GM12873 (cell line): ENCODE measurements at regions not wholly inside any gene's neighbourhood (a gene's known extent, or its start where the extent isn't known, plus 50 kb on each side); places are given as distances from the start of the nearest gene placed in this dataset.

ENCODE experiments used
- TF ChIP-seq, protein P1 (sequence below): IDR thresholded peaks from 2 replicates; pipeline ENCODE4 v1.5.1; 2012; ENCODE audit warnings: low read depth, mild to moderate bottlenecking, moderate library complexity, low read length, control low read depth; ENCODE audit not compliant: insufficient read depth; ENCODE audit errors: missing control alignments

DNA sequence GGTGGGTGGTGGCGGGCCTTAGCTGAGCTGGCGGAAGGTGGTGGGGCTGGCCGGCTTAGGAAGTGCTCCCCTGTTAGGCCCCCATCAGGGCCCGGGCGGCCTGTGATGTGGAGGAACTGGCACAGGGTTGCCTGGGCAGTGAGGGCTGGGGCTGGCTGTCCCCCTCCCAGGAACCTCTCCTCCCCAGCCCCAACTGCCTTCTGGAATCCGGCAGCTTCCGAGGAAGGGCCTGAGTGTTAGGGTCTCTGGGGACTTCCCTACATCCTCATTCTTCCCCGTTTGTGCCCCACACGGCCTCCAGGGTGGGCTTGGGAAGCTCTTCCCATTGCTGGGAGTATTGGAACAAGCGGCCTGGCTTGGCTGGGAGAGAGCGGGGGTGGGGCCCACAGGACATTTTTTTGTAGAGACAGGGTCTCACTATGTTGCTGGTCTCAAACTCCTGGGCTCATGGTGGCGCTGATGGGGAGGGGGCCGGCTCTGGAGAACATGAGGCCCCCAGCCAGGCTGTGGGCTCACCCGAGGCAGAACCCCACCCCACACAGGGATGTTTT, 89.9 kb upstream of the CIBAR2 start:
- TF ChIP-seq, protein P1, sequence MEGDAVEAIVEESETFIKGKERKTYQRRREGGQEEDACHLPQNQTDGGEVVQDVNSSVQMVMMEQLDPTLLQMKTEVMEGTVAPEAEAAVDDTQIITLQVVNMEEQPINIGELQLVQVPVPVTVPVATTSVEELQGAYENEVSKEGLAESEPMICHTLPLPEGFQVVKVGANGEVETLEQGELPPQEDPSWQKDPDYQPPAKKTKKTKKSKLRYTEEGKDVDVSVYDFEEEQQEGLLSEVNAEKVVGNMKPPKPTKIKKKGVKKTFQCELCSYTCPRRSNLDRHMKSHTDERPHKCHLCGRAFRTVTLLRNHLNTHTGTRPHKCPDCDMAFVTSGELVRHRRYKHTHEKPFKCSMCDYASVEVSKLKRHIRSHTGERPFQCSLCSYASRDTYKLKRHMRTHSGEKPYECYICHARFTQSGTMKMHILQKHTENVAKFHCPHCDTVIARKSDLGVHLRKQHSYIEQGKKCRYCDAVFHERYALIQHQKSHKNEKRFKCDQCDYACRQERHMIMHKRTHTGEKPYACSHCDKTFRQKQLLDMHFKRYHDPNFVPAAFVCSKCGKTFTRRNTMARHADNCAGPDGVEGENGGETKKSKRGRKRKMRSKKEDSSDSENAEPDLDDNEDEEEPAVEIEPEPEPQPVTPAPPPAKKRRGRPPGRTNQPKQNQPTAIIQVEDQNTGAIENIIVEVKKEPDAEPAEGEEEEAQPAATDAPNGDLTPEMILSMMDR = no peak

DNA sequence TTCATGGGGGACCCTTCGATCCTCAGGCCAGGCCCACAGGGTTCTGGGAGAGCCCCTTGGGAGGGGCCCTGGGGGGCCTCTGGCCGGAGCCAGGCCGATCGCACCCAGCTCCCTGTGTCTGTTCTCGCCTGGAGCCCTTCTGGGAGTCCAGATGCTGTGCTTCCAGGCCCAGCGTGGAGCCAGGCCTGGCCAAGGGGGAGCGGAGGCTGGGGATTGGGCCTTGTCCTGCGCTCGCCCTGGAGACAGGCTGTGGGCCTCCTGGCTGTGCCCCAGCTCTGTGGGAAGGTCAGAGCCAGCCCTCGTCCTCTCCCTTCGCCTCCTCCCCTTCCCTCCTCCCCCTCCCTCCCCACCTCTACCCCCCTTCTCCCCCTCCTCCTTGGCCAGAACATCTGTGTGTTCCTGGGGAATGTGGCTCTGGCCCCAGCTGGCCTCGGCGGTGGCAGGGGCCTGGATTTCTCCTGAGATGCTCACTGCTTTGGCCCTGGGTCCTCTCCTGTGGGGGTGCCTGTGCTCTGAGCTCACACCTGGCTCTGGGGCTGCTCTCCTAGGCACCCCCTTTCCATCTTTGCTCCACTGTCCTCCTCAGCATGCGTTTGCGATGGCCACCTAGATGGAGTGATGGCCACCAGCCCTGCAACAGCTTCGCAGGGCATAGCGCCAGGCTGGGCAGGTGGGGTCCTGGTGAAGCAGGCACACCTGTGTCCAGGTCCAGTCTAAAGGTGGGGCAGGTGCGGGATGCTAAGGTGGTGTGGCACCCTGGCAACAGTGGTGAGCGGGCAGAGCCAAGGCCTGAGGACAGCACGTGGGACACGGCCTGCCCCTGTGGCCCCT, 90.6 kb upstream of the CIBAR2 start:
- TF ChIP-seq, protein P1 = no peak

DNA sequence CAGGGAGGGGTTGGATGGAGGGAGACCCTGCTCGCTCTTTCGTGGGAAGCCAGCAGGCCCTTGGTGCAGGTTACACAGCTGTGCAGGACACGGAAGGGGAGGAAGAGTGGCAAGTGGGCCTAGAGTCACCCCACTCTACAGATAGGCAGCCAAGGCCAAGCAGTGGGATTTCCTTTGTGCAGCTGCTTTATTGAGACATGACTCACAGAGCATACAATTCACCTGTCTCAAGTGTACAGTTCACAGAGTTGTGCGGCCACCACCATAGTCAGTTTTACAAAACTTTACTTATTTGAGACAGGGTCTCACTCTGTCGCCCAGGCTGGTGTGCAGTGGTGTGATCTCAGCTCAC, 91.2 kb upstream of the CIBAR2 start:
- TF ChIP-seq, protein P1 = no peak

DNA sequence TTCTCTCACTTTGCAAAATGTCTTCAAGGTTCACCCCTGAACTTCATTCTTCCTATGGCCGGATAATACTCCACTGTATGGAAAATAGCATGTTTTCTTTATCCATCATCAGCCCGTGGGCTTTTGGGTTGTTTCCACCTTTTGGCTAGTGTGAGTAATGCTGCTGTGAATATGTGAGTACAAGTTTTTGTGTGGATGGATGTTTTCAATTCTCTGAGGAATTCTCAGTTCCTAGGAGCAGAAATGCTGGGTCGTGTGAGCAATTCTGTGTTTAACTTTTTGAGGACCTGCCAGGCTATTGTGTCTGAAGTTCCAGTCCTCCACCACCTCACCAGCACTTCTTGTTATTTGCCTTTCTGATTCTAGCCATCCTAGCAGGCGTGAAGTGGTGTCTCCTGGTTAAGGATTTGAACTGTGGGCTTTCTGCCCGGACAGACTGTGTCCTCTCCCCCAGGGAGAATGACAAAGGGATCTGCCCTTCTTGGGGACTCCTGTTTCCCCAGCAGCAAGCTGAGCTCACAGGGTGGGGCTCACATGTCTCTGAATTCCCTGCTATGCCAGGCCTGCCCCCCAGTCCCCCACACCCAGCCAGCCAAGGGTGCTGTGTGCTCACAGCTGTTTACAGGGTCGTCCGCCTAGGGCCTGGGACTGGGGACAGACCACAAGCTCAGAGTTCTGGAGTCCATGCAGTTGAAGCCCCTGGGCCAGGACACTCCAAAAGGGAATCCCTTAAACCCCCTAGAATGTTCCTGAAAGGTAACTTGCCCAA, 92.2 kb upstream of the CIBAR2 start:
- TF ChIP-seq, protein P1 = no peak

DNA sequence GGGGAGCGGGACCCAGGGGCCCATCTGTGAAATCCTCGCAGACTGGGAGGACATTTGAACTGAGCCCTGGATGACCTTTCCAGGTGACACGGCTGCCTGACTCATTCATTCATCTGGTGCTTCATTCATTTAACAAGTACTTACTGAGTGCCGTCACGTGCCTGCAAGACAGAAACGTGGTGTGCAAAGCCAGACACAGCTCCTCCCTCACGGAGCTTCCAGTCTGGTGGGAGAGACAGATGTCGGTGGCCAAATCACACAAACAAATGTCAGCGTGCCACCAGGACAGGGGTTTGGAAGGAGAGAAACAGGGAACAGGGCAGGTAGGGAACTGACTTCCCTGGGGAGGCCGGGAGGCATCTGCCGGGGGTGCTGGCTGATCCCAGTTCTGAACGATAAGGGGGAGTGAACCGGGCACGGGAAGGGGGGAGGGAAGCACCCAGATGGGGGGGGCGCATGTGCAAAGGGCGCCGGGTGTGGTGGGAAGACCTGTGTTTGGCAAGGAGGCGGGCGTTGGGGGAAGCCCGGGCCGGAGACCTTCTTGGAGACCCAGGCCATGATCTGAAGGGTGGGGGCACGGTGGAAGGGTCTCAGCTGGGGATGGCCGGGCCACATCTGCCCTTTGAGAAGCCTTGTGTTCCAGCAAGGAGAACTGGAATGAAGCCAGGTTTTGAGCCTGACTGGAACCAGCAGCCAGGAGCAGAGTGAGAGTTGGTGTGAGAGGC, 93.6 kb upstream of the CIBAR2 start:
- TF ChIP-seq, protein P1 = no peak

DNA sequence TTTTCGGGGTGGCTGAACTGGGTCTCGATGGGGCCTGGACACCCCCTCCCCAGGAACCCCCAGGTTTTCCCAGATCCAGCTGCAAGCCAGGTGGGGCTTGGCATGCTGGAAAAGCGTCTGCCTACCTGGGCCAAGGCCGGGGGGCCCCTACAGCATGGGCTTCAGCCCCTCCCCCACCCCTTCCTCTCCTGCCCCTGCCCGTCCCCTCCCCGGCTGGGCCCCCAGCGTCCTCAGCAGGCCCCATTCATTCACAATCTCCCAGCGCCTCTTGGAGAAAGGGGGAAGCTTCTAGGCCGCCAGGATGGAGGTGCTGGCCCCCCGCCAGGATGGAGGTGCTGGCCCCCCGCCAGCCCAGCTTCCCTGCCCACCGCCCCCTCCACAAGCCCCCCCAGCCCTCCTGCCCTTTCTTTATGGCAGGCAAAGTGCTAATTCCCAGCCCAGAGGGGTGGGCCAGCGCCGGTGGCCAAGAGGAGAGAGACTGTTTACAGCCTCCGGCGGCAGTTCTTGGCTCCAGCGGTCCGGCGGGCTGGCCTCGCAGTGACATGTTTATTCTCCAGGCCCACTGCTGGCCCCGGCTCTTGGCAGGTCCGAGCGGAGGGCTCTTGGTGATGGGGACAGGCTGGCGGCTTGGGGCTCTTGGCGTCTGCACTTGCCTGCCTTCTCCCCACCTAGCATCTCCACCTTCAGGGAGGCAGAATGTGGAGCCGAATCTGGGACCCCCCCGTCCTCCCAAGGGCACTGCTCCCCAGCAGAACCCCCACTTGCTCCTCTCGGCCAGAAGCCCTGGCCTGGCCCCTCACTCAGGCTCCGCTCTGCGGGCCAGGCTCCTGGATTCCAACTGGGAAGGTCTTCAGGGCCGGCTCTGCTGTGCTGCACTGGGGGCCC, 94.4 kb upstream of the CIBAR2 start:
- TF ChIP-seq, protein P1 = no peak
